ENCODE measurements at regions not wholly inside any gene's neighbourhood (a gene's known extent, or its start where the extent isn't known, plus 50 kb on each side); places are given as distances from the start of the nearest gene placed in this dataset.
A peak's percentile ranks its signal among the peaks of the same experiment; 100 is the strongest.
"Not testable (repeated sequence)": the region's sequence is repeated elsewhere in the genome, so short reads cannot be mapped to it uniquely, and the experiment has no call there.

GRCh38 chr6:112606656-112607435 is 259.7 kb downstream of the RFPL4B start:
- TF ChIP-seq, protein P1, sequence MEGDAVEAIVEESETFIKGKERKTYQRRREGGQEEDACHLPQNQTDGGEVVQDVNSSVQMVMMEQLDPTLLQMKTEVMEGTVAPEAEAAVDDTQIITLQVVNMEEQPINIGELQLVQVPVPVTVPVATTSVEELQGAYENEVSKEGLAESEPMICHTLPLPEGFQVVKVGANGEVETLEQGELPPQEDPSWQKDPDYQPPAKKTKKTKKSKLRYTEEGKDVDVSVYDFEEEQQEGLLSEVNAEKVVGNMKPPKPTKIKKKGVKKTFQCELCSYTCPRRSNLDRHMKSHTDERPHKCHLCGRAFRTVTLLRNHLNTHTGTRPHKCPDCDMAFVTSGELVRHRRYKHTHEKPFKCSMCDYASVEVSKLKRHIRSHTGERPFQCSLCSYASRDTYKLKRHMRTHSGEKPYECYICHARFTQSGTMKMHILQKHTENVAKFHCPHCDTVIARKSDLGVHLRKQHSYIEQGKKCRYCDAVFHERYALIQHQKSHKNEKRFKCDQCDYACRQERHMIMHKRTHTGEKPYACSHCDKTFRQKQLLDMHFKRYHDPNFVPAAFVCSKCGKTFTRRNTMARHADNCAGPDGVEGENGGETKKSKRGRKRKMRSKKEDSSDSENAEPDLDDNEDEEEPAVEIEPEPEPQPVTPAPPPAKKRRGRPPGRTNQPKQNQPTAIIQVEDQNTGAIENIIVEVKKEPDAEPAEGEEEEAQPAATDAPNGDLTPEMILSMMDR (IDR thresholded peaks at IDR 0.05; ENCODE audit: low read depth, low read length): no peak
- TF ChIP-seq POLR2A (IDR thresholded peaks at IDR 0.05; ENCODE audit: extremely low read depth, insufficient read length): no peak
- no peak for TF ChIP-seq MYC (IDR thresholded peaks at IDR 0.05; ENCODE audit: low read depth, low read length)
- no peak for TF ChIP-seq MAX (IDR thresholded peaks at IDR 0.05; ENCODE audit: low read depth, low read length)
- H3K4me3 ChIP-seq (ENCODE audit: low read depth, low read length): no peak overlapping the region
- DNase-seq (ENCODE audit: low read depth): no peak

GRCh38 chr6:112608925-112609324 is 261.8 kb downstream of the RFPL4B start:
- H3K4me3 ChIP-seq (ENCODE audit: low read depth, low read length); DNase-seq (ENCODE audit: low read depth): not testable (repeated sequence)

DNA sequence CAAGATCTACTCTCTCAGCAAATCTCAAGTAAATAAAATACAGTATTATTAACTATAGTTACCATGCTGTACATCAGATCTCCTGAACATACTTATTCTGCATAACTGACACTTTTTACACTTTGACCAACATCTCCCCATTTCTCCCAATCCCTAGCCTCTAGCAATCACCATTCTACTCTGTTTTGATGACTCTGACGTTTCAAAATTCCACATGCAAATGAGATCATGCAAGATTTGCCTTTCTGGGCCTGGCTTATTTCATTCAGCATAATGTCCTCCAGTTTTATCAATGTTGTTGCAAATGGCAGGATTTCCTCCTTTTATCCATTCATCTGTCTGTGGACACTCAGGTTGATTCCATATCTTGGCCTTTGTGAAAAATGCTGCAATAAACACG is 266.3 kb downstream of the RFPL4B start:
- DNase-seq (ENCODE audit: low read depth): no peak
- TF ChIP-seq POLR2A (IDR thresholded peaks at IDR 0.05; ENCODE audit: extremely low read depth, insufficient read length) (no peak), MYC (IDR thresholded peaks at IDR 0.05; ENCODE audit: low read depth, low read length) (no peak), MAX (IDR thresholded peaks at IDR 0.05; ENCODE audit: low read depth, low read length) (no peak)
- TF ChIP-seq, protein P1 (IDR thresholded peaks at IDR 0.05; ENCODE audit: low read depth, low read length): no peak
- H3K4me3 ChIP-seq (ENCODE audit: low read depth, low read length): no peak overlapping the region

DNA sequence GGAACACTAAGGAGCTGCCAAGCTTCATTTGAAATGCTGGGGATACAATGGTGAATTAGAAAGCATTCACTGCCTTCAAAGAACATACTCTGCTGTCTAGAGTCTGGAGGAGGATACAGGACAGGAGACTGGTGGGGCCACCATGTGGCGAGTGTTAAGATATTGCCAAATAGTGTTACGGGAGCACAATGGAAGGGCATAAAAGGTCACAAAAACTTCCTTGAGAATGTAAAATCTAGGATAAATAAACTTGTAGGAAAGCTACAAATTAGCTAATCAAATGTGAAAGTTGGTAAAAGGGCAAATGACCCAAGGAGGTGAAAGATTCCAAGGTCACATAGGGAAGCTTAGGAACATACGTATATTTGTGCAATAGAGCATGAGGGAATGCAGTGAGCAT is 271.7 kb downstream of the RFPL4B start:
- no peak overlapping the region for H3K4me3 ChIP-seq (ENCODE audit: low read depth, low read length)
- peak; percentile 12 for DNase-seq (ENCODE audit: low read depth)
- TF ChIP-seq, protein P1 (IDR thresholded peaks at IDR 0.05; ENCODE audit: low read depth, low read length): no peak
- no peak for TF ChIP-seq MYC (IDR thresholded peaks at IDR 0.05; ENCODE audit: low read depth, low read length)
- no peak for TF ChIP-seq POLR2A (IDR thresholded peaks at IDR 0.05; ENCODE audit: extremely low read depth, insufficient read length)
- TF ChIP-seq MAX (IDR thresholded peaks at IDR 0.05; ENCODE audit: low read depth, low read length): no peak

DNA sequence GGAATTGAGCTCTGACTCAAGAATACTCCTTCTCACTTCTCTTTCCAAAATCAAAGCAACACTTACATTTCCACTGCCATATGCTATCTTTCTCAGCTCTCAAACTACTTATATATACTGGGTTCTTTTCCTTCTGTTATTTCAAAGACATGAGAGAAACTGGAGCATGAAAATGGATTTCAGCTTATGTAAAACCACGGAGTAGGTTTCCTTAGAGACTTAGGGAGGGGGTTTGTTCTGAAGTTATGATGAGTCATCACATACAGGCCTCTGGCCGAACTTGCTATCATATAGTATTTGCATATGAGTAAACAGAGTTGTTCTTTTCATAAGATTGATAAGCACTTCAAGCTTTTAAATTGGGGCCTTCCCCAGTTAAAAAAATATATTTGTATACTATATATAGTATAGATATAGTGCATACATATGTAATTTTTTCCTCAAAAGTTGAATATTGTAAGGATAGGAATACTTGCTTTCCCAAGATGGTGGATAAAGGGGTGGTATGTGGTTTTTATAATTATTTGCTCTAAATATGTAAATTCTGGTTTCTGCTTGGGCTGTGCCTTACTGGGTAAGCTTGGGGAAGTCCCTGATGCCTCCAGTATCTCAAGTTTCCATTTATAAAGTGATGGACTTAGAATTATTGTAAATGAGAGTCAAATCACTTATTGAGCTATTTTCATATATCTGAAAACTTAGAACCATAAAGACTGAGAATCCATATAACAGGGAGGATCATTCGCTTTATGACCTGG is 273.9 kb downstream of the RFPL4B start:
- TF ChIP-seq POLR2A (IDR thresholded peaks at IDR 0.05; ENCODE audit: extremely low read depth, insufficient read length): no peak
- no peak for TF ChIP-seq MAX (IDR thresholded peaks at IDR 0.05; ENCODE audit: low read depth, low read length)
- TF ChIP-seq, protein P1 (IDR thresholded peaks at IDR 0.05; ENCODE audit: low read depth, low read length): no peak
- no peak for TF ChIP-seq MYC (IDR thresholded peaks at IDR 0.05; ENCODE audit: low read depth, low read length)

GRCh38 chr6:112622036-112622435 is 274.9 kb downstream of the RFPL4B start:
- DNase-seq (ENCODE audit: low read depth): no peak
- TF ChIP-seq, protein P1 (IDR thresholded peaks at IDR 0.05; ENCODE audit: low read depth, low read length): no peak
- TF ChIP-seq MAX (IDR thresholded peaks at IDR 0.05; ENCODE audit: low read depth, low read length): no peak
- TF ChIP-seq POLR2A (IDR thresholded peaks at IDR 0.05; ENCODE audit: extremely low read depth, insufficient read length): no peak
- TF ChIP-seq MYC (IDR thresholded peaks at IDR 0.05; ENCODE audit: low read depth, low read length): no peak
- H3K4me3 ChIP-seq (ENCODE audit: low read depth, low read length): no peak overlapping the region

More for the DNA sequence above, 273.9 kb downstream of the RFPL4B start:
- no peak overlapping the region for H3K4me3 ChIP-seq (ENCODE audit: low read depth, low read length)
- DNase-seq (ENCODE audit: low read depth): no peak

Measured in NB4 (cell line).